ENCODE measurements at regions not wholly inside any gene's neighbourhood (a gene's known extent, or its start where the extent isn't known, plus 50 kb on each side); places are given as distances from the start of the nearest gene placed in this dataset.

DNA sequence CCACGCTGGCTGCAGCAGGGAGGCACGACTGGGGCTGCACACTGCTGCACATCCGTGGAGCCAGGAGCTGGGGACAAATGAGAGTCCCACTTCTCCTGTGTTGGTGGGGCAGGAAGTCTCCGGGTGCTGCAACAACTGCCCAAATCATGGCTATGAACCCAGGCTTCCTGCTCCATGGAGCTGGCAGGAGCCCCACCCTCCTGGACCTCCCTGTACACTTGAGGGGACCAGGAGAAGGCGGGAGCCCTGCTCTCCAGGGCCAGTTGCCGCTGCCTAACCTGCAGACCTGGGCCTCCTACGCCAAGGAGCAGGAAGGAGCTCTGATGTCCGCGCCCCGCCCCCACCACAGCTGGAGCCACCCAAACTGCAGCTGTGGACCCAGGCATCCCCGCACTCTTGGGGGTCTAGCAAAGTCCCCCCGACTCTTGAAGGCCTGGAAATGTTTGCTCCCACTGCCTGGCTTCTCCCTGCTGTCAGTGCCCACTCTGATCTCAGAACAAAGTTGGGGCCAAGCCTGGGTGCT, 752.1 kb upstream of the PCDH20 start:
- H3K4me3 ChIP-seq, result no peak overlapping the region
- H3K9ac ChIP-seq (ENCODE audit: control insufficient read depth, insufficient read depth, low read length), result no peak overlapping the region
- H3K79me2 ChIP-seq (ENCODE audit: control insufficient read depth, insufficient read depth, low read length), result no peaks in the 10 kb centered on the region
- BruUV-seq (replicated peaks), result no TSS peak
- no peak overlapping the region for H3K4me2 ChIP-seq (ENCODE audit: control insufficient read depth, insufficient read depth)
- no peak for TF ChIP-seq ESRRA (IDR thresholded peaks at IDR 0.05; ENCODE audit: low read length)
- no peak for TF ChIP-seq SMAD1 (IDR thresholded peaks at IDR 0.05; ENCODE audit: low read depth, partially characterized antibody)
- TF ChIP-seq, protein P1, sequence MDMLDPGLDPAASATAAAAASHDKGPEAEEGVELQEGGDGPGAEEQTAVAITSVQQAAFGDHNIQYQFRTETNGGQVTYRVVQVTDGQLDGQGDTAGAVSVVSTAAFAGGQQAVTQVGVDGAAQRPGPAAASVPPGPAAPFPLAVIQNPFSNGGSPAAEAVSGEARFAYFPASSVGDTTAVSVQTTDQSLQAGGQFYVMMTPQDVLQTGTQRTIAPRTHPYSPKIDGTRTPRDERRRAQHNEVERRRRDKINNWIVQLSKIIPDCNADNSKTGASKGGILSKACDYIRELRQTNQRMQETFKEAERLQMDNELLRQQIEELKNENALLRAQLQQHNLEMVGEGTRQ (IDR thresholded peaks at IDR 0.05; ENCODE audit: borderline replicate concordance, low read depth, low read length), result no peak
- TF ChIP-seq, protein P2, sequence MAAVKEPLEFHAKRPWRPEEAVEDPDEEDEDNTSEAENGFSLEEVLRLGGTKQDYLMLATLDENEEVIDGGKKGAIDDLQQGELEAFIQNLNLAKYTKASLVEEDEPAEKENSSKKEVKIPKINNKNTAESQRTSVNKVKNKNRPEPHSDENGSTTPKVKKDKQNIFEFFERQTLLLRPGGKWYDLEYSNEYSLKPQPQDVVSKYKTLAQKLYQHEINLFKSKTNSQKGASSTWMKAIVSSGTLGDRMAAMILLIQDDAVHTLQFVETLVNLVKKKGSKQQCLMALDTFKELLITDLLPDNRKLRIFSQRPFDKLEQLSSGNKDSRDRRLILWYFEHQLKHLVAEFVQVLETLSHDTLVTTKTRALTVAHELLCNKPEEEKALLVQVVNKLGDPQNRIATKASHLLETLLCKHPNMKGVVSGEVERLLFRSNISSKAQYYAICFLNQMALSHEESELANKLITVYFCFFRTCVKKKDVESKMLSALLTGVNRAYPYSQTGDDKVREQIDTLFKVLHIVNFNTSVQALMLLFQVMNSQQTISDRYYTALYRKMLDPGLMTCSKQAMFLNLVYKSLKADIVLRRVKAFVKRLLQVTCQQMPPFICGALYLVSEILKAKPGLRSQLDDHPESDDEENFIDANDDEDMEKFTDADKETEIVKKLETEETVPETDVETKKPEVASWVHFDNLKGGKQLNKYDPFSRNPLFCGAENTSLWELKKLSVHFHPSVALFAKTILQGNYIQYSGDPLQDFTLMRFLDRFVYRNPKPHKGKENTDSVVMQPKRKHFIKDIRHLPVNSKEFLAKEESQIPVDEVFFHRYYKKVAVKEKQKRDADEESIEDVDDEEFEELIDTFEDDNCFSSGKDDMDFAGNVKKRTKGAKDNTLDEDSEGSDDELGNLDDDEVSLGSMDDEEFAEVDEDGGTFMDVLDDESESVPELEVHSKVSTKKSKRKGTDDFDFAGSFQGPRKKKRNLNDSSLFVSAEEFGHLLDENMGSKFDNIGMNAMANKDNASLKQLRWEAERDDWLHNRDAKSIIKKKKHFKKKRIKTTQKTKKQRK (IDR thresholded peaks at IDR 0.05; ENCODE audit: low read depth, low read length), result no peak
- no peak for TF ChIP-seq ZNF217 (IDR thresholded peaks at IDR 0.05)
- no peak for TF ChIP-seq MYC (IDR thresholded peaks at IDR 0.05; ENCODE audit: insufficient read depth, insufficient read length, insufficient replicate concordance, low read length, severe bottlenecking)
- no peak for TF ChIP-seq SIN3A (IDR thresholded peaks at IDR 0.05; ENCODE audit: low read depth, low read length)
- no peak for TF ChIP-seq RAD21 (IDR thresholded peaks at IDR 0.05; ENCODE audit: insufficient read depth, low read depth, low read length)
- TF ChIP-seq NFYB (IDR thresholded peaks at IDR 0.05; ENCODE audit: insufficient read depth, low read depth, low read length), result no peak
- TF ChIP-seq CREM (IDR thresholded peaks at IDR 0.05; ENCODE audit: low read depth), result no peak
- TF ChIP-seq NR2F1 (conservative IDR thresholded peaks at IDR 0.05), result no peak
- no peak for TF ChIP-seq TAF1 (IDR thresholded peaks at IDR 0.05; ENCODE audit: borderline replicate concordance, low read depth, low read length)
- TF ChIP-seq NBN (IDR thresholded peaks at IDR 0.05), result no peak
- TF ChIP-seq, protein P3, sequence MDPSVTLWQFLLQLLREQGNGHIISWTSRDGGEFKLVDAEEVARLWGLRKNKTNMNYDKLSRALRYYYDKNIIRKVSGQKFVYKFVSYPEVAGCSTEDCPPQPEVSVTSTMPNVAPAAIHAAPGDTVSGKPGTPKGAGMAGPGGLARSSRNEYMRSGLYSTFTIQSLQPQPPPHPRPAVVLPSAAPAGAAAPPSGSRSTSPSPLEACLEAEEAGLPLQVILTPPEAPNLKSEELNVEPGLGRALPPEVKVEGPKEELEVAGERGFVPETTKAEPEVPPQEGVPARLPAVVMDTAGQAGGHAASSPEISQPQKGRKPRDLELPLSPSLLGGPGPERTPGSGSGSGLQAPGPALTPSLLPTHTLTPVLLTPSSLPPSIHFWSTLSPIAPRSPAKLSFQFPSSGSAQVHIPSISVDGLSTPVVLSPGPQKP (IDR thresholded peaks at IDR 0.05; ENCODE audit: low read depth, low read length), result no peak
- TF ChIP-seq TCF3 (IDR thresholded peaks at IDR 0.05; ENCODE audit: borderline replicate concordance, insufficient read depth, low read depth, low read length), result no peak
- no peak for TF ChIP-seq NR2C2 (IDR thresholded peaks at IDR 0.05; ENCODE audit: borderline replicate concordance, control insufficient read depth, insufficient read length, low read depth)
- TF ChIP-seq HDAC6 (IDR thresholded peaks at IDR 0.05; ENCODE audit: unreplicated experiment), result no peak
- TF ChIP-seq STAT1 (conservative IDR thresholded peaks at IDR 0.05), result no peak
- DNase-seq (ENCODE audit: low read depth, low spot score), result no peak
- CTCF ChIA-PET, result no interaction called here
- intact Hi-C loops (cut with micrococcal nuclease; ENCODE audit: unreplicated experiment) (no loop called here), in situ Hi-C loops (cut with MboI) (no loop called here)
- SMC1A ChIA-PET (ENCODE audit: uncharacterized antibody, unreplicated experiment), result interaction anchor here (0.8 kb wide), 1 partner anchor 47 kb away, joined by 3 read pairs; no protein-coding TSS in a partner anchor
- 55% methylated on average over 11 of the region's 12 CpGs for WGBS (ENCODE audit: insufficient coverage, insufficient replicate concordance, low lambda C conversion rate, missing lambda C conversion rate)
- H2AFZ ChIP-seq (ENCODE audit: control insufficient read depth, low read depth, low read length), result no peak overlapping the region
- no peaks in the 10 kb centered on the region for H3K4me1 ChIP-seq (ENCODE audit: control insufficient read depth, insufficient read depth, low read length)
- no peaks in the 10 kb centered on the region for H3K36me3 ChIP-seq (ENCODE audit: control insufficient read depth in 2 of 2, insufficient read depth in 2 of 2, low read length in 1 of 2)
- POLR2A ChIA-PET, result interaction anchor here (0.7 kb wide), 1 partner anchor 38 kb away, joined by 6 read pairs; no protein-coding TSS in a partner anchor
- FAIRE-seq, result no peak
- no peak for ATAC-seq
- H3K27me3 ChIP-seq (replicated peaks in 1 of 2; ENCODE audit: control insufficient read depth in 2 of 2, insufficient read depth in 2 of 2, low read length in 1 of 2), result no peaks in the 10 kb centered on the region
- H3K9me3 ChIP-seq (replicated peaks; ENCODE audit: control insufficient read depth, insufficient read depth, low read length), result no peaks in the 10 kb centered on the region; the same call in 2 of the 3 replicates
- H4K20me1 ChIP-seq (ENCODE audit: control insufficient read depth, insufficient read depth), result no peaks in the 10 kb centered on the region
- RAD21 ChIA-PET (ENCODE audit: unreplicated experiment), result no interaction called here
- H3K27ac ChIP-seq (ENCODE audit: control insufficient read depth, insufficient read depth), result no peak overlapping the region
